ENCODE measurements at regions not wholly inside any gene's neighbourhood (a gene's known extent, or its start where the extent isn't known, plus 50 kb on each side); places are given as distances from the start of the nearest gene placed in this dataset.

- TF ChIP-seq CTCF (IDR thresholded peaks at IDR 0.05 in 8 of 11, conservative IDR thresholded peaks at IDR 0.05 in 3 of 11) = no peak
- no peak for TF ChIP-seq POLR2AphosphoS5 (IDR thresholded peaks at IDR 0.05)
- no peak for TF ChIP-seq POLR2A (IDR thresholded peaks at IDR 0.05)
Measured at GRCh38 chr17:45700171-45701090, 83.7 kb upstream of the CRHR1 start.
